B cell (primary cell): ENCODE measurements at regions not wholly inside any gene's neighbourhood (a gene's known extent, or its start where the extent isn't known, plus 50 kb on each side); places are given as distances from the start of the nearest gene placed in this dataset.

Experiments
- CTCF ChIP-seq: fragments of 200-600 bp; IDR thresholded peaks from one replicate; pipeline ENCODE4 v1.8.0; 2022; ENCODE audit warnings: antibody characterized with exemption, mild to moderate bottlenecking
- EZH2 ChIP-seq: IDR thresholded peaks from 2 replicates; pipeline ENCODE4 v1.6.1; 2012; ENCODE audit warnings: borderline replicate concordance, low read depth, mild to moderate bottlenecking, moderate library complexity, low read length; ENCODE audit not compliant: insufficient read depth, poor library complexity, severe bottlenecking

DNA sequence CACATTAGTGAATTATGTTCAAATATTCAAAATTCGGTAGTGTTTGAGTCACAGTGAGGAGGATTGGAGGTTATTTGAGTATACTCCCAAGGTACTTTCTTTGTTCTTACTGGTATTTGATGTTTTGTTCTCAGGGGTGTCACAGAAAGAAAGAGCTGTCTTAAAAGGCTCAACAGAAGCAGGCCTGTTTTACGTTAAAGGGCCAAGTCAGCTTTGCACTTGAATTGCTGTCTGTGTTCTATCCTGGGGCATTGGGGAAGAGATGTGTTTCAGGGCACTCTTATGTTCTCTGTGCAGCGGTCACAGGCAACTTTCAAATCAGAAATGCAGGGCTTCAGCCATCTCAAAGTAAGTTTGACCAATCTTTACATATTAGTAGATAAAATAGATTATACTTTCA, 1113.1 kb upstream of the LCORL start:
- TF ChIP-seq CTCF (no peak), EZH2 (no peak)
